Mammary epithelial cell (primary cell): ENCODE measurements at regions not wholly inside any gene's neighbourhood (a gene's known extent, or its start where the extent isn't known, plus 50 kb on each side); places are given as distances from the start of the nearest gene placed in this dataset.

Source experiments
- EZH2 ChIP-seq: IDR thresholded peaks from 2 replicates; pipeline ENCODE4 v1.6.1; 2012; ENCODE audit warnings: low read length, inconsistent platforms, borderline replicate concordance
- TF ChIP-seq, protein P1 (sequence below), 2 donors: IDR thresholded peaks in 1 of 2; conservative IDR thresholded peaks in 1 of 2; 2 replicates each; pipeline ENCODE4 v1.5.1; 2011 to 2012; ENCODE audit warnings: inconsistent platforms in 2 of 2, low read length in 2 of 2, mild to moderate bottlenecking in 2 of 2, control low read depth in 1 of 2, low read depth in 1 of 2; ENCODE audit not compliant: insufficient read depth in 1 of 2; ENCODE audit errors: extremely low read depth in 1 of 2

DNA sequence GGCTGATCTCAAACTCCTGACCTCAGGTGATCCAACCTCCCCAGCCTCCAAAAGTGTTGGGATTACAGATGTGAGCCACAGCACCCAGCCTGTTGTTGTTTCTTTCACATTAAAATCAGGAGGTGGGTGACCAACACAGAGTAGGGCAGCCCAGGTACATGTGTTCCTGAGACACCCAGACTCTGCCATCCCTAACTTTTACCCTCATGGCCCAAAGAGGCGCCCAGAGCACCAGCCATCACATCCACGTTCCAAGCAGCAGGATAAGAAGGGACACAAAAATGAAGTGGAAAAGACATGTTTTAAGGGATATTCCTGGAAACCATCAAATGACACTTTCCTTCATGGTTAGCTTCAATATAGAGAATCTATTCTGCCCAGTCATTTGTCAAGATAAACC lies 159.6 kb upstream of the KLF6 start:
- TF ChIP-seq, protein P1, sequence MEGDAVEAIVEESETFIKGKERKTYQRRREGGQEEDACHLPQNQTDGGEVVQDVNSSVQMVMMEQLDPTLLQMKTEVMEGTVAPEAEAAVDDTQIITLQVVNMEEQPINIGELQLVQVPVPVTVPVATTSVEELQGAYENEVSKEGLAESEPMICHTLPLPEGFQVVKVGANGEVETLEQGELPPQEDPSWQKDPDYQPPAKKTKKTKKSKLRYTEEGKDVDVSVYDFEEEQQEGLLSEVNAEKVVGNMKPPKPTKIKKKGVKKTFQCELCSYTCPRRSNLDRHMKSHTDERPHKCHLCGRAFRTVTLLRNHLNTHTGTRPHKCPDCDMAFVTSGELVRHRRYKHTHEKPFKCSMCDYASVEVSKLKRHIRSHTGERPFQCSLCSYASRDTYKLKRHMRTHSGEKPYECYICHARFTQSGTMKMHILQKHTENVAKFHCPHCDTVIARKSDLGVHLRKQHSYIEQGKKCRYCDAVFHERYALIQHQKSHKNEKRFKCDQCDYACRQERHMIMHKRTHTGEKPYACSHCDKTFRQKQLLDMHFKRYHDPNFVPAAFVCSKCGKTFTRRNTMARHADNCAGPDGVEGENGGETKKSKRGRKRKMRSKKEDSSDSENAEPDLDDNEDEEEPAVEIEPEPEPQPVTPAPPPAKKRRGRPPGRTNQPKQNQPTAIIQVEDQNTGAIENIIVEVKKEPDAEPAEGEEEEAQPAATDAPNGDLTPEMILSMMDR (conservative IDR thresholded peaks at IDR 0.05 in 1 of 2, IDR thresholded peaks at IDR 0.05 in 1 of 2; ENCODE audit: extremely low read depth in 1 of 2, insufficient read depth in 1 of 2, low read depth in 1 of 2, low read length in 2 of 2): no peak
- no peak for TF ChIP-seq EZH2
